ENCODE measurements at regions not wholly inside any gene's neighbourhood (a gene's known extent, or its start where the extent isn't known, plus 50 kb on each side); places are given as distances from the start of the nearest gene placed in this dataset.
"Not testable (repeated sequence)": the region's sequence is repeated elsewhere in the genome, so short reads cannot be mapped to it uniquely, and the experiment has no call there.

- not testable (repeated sequence) for DNase-seq (ENCODE audit: low read depth)
Measured at GRCh38 chr5:17123773-17124172, 93.7 kb upstream of the BASP1 start.

- DNase-seq (ENCODE audit: low read depth) = no peak
Measured at GRCh38 chr5:17127743-17128231, 89.6 kb upstream of the BASP1 start.

GRCh38 chr5:17129093-17129849 lies 88.2 kb upstream of the BASP1 start:
- no peak for DNase-seq (ENCODE audit: low read depth)

DNA sequence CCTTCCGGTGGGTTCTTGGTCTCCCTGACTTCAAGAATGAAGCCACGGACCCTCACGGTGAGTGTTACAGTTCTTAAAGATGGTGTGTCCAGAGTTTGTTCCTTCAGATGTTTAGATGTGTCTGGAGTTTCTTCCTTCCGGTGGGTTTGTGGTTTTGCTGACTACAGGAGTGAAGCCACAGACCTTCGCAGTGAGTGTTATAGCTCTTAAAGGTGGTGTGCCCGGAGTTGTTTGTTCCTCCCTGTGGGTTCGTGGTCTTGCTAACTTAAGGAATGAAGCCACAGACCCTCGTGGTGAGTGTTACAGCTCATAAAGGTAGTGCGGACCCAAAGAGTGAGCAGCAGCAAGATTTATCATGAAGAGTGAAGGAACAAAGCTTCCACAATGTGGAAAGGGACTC lies 87.1 kb upstream of the BASP1 start:
- DNase-seq (ENCODE audit: low read depth) = not testable (repeated sequence)

DNA sequence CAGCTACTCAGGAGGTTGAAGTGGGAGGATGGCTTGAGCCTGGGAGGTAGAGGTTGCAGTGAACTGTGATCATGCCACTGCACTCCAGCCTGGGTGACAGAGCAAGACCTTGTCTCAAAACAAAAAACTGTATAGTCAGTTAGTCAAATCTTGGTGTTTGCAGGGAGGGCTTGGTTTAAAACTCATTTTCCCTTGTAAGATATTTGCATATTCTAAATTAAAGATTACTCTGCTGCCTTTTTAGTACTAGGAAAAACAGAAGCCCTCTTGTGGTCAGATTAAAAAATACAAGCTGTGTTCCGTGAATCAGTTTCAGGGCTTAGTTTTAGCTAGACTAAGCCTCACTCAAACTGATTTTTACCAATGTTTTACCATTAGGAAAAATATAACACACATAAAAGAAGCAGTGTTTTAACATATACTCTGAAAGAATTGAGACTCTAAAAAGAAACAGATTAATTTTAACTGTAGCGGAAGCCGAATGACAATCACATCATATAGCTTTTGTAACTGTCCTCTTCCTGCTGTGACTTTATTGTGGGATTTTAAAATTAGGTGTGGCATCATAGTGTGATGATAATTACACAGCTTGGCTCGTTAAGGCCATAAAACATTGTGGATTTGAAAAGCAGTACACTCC lies 84.9 kb upstream of the BASP1 start:
- DNase-seq (ENCODE audit: low read depth) = no peak

GRCh38 chr5:17135050-17135449 lies 82.4 kb upstream of the BASP1 start:
- no peak for DNase-seq (ENCODE audit: low read depth)

DNA sequence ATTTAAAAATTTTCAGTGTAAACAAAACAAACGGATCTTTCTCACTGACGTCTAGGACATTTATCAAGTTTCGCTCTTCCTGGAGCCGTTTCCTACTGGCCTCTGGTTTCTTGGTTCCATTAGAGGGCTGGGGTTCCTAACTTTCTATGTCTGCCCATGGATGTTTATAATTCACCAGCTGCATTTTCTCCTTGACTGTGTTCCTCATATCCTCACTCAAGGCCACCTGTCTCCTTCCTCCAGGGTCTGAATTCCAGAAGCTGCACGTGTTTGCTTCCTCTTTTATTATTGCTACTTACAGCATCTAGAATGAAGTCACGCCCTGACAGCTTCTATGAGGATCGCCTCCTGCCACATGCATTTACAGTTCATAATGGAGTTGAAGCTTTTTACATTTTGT lies 74.1 kb upstream of the BASP1 start:
- DNase-seq (ENCODE audit: low read depth) = no peak

DNA sequence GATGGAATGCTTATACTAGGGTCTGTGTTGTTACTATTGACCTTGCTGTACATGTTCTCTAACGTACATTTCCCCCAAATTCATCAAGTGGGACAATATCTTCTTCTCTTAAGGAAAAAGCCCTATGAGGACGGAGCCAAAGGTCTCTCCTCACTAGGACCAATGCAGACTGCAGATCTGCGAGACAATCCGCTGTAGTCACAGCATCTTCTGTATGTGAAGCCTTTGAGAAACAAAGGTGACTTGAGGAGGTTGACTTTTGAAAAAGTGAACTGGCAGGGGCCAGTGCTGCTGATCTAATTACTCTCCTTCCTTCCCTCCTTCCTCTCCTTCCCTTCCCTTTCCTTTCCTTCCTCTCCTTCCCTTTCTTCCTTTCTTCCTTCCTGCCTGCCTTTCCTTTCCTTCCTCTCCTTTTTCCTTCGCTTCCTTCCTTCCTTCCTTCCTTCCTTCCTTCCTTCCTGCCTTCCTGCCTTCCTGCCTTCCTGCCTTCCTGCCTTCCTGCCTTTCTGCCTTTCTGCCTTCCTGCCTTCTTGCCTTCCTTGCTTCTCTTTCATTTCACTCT lies 71.1 kb upstream of the BASP1 start:
- no peak for DNase-seq (ENCODE audit: low read depth)

- no peak for DNase-seq (ENCODE audit: low read depth)
Measured at GRCh38 chr5:17147170-17147569, 70.3 kb upstream of the BASP1 start.

- no peak for DNase-seq (ENCODE audit: low read depth)
Measured at GRCh38 chr5:17147617-17148016, 69.8 kb upstream of the BASP1 start.

DNA sequence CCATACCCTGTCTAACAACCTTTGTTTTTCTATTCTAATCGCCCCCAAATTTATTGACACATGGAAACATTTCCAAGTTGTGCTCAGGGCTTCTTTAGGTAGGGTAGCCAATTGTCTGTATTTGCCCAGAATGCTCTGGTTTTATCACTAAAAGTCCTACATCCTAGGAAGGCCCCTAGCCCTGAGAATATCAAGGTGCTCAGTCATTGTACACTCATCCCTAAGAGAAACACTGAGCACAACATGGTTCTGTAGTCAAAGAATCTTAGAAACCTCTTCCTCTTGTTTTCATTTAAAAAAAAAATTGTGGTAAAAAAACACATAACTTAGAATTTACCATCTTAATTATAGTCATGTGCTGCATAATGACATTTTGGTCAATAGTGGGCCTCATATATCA lies 69.0 kb upstream of the BASP1 start:
- no peak for DNase-seq (ENCODE audit: low read depth)

DNA sequence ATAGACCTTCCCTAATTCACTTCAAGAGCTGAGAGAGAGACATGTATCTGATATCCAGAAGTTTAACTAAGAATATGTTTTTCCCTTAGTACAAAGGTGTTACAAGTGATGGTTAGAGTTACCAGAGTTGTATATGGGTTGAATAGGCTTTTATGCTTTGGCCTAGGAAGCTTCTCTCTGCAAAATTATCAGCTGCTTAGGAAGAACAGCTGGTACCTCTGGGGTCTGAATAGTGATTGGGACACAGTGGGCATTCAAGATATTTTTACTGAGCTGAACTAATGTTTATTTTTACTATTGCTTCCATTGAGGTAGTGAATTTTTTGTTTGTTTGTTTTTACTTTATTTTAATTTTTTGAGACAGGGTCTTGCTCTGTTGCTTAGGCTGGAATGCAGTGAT lies 67.6 kb upstream of the BASP1 start:
- DNase-seq (ENCODE audit: low read depth) = no peak

DNA sequence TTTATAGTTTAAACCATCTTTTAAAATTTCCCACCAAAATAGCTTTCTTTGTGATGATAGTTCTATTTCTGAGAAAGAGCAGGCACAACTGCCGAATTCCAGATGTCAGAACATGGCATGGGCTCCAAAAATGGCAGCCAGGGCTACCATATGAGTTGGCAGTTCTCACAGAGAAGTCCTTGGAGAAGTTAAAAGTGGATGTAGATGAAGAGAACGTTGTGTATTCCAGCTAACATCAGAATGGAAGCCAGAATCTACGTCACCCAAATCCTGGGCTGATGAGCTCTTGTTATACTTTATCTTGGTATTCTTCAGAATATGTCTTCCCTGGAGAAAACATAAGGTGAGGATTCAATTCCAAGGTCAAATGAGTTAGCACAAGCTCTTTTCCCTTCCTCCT lies 66.9 kb upstream of the BASP1 start:
- DNase-seq (ENCODE audit: low read depth) = no peak

GRCh38 chr5:17151686-17152085 lies 65.7 kb upstream of the BASP1 start:
- no peak for DNase-seq (ENCODE audit: low read depth)

DNA sequence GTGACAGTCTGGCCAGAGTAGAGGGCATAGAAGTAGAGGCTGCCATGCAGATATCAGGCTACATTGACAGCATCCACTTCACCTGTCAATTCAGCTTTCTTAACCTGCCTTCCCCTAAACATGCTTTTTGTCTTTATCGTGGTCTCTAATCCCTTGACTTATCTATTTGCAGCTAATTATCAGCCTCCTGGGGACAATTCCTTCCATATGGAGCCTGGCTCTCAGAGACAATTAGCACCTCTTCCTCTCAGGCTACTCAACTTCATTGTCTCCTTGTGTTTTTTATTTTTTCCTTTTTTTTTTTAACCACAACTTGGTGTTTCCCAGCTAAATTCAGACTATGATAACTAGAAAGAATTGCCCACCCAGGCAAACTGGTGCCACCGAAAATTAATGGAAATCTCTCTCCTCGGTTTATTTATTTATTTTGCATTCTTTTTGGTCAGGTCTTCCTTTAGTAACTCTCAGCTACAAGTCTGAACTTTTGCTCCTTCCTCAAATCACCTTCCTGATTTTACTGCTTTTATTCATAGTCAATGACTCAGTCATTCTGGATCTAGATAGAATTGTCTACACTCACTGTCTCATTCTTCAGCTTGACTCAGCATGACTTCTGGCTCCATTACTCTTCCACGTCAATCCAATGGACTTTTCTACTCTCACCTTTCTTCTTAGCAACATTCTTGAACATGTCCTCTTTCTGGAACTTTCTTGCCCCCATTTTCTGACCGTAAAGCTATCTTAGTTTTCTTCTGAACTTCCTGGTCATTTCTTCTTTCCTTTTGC lies 63.0 kb upstream of the BASP1 start:
- DNase-seq (ENCODE audit: low read depth) = no peak

DNA sequence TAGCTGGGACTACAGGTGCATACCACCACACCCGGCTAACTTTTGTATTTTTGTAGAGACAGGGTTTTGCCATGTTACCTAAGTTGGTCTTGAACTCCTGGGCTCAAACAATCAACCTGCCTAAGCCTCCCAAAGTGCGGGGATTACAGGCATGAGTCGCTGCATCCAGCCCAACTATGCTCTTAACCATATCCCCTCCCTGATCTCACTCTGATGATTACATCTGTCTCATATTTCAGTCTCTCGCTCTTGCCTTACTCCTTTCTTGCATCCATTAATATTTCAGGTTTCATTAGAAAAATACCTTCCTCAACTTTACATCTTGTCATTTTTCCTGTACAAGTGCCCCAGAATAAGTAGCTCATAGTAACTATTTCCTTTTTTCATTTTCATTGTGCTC lies 61.0 kb upstream of the BASP1 start:
- DNase-seq (ENCODE audit: low read depth) = no peak

- no peak for DNase-seq (ENCODE audit: low read depth)
Measured at GRCh38 chr5:17157294-17157693, 60.1 kb upstream of the BASP1 start.

DNA sequence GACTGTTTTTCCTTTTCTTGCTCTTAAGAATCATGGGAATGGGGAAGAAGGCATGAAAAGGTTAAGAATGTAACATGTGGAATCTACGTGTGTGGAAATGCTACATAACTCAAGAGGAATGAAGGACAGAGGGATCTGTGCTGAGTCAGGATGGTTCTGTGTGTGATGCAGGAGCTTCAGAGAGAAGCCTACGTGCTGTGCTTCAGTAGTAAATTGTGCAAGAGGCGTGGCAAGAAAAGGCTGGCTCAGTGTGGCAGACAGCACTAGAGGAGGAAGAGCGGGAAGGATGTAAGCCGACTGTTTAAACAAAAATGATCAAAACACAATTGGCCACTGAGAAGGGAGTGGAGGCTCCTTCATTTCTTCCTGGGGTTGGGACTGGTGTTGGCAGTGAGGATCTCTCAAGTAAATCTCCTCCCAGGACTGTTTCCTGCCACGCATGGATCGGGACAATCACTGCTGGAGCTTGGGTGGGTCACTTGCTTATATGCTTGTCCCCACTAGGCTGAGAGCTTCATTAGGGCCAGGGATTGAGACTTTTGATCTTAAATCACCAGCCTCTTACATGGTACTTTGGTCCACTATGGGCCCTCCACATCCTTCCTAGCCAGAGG lies 59.4 kb upstream of the BASP1 start:
- no peak for DNase-seq (ENCODE audit: low read depth)

GRCh38 chr5:17160756-17161040 lies 56.7 kb upstream of the BASP1 start:
- no peak for DNase-seq (ENCODE audit: low read depth)

- no peak for DNase-seq (ENCODE audit: low read depth)
Measured at GRCh38 chr5:17161662-17162061, 55.8 kb upstream of the BASP1 start.

DNA sequence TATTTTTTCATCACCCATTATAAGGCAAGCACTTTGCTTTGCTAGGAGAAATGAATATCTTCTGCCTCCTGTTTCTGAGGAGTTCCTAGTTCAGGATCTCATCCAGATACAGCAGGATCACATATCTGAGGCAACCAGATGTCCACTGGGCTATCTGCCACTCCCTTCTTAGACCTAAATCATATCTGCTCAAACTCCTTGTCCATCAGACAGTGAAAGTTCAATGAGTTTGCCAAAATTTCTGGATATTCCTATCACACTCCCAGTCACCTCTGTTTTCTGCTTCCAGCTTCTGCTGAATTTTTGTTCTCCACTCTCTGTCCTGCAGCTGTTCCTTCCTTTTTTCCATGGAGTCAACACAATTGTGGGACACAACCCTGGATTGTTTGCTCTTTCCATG lies 54.2 kb upstream of the BASP1 start:
- DNase-seq (ENCODE audit: low read depth) = no peak

Data from forelimb muscle (tissue), 1 donor.